CD4-positive, alpha-beta T cell (primary cell): ENCODE measurements at regions not wholly inside any gene's neighbourhood (a gene's known extent, or its start where the extent isn't known, plus 50 kb on each side); places are given as distances from the start of the nearest gene placed in this dataset.

Source experiments
- ATAC-seq: fragments of 200-7000 bp; cut with Tn5 transposase; one replicate; pipeline ENCODE4 v1.10.0; 2022; ENCODE audit warnings: mild to moderate bottlenecking; ENCODE audit not compliant: poor library complexity
- CTCF ChIA-PET: fragments of 350-600 bp; sonication (Branson Sonifier 250); formaldehyde crosslinking; loops from one replicate; lab custom pipeline; 2021; ENCODE audit warnings: antibody characterized with exemption, inconsistent platforms; lab: Charles Lee
- POLR2A ChIA-PET: fragments of 350-600 bp; sonication (Branson Sonifier 250); formaldehyde crosslinking; loops from one replicate; lab custom pipeline; 2021; ENCODE audit warnings: antibody characterized with exemption, inconsistent platforms; lab: Charles Lee
- DNase-seq, 14 experiments: peaks; one replicate each; pipeline ENCODE4 v3.0.0-alpha.2; 2013 to 2020; ENCODE audit warnings: mixed read lengths in 2 of 14
- H3K27ac ChIP-seq, 2 donors: one replicate each; pipeline versions ENCODE4 v1.5.1 to v1.7.0; 2013; ENCODE audit warnings: low read length in 2 of 2, low read depth in 1 of 2, mild to moderate bottlenecking in 1 of 2
- H3K27me3 ChIP-seq, 2 experiments: 1 replicate in 1 of 2; 2 replicates in 1 of 2; pipeline versions ENCODE4 v1.6.1 to v1.7.0; 2013; ENCODE audit warnings: low read length in 2 of 2, control low read depth in 1 of 2, mild to moderate bottlenecking in 1 of 2, moderate library complexity in 1 of 2; ENCODE audit not compliant: insufficient read depth in 2 of 2, control insufficient read depth in 1 of 2
- H3K36me3 ChIP-seq: one replicate; pipeline ENCODE4 v1.6.1; 2013; ENCODE audit warnings: low read length, control low read depth; ENCODE audit not compliant: insufficient read depth
- H3K4me1 ChIP-seq: one replicate; pipeline ENCODE4 v1.6.1; 2013; ENCODE audit warnings: low read length, control low read depth; ENCODE audit not compliant: insufficient read depth
- H3K4me3 ChIP-seq: one replicate; pipeline ENCODE4 v1.5.1; 2013; ENCODE audit warnings: mild to moderate bottlenecking, low read length, moderate library complexity
- H3K9me3 ChIP-seq, 2 experiments: 1 replicate in 1 of 2; 2 replicates in 1 of 2; pipeline versions ENCODE4 v1.6.1 to v1.7.0; 2013; ENCODE audit warnings: low read length in 2 of 2, mild to moderate bottlenecking in 2 of 2, control low read depth in 1 of 2, moderate library complexity in 1 of 2; ENCODE audit not compliant: control insufficient read depth in 1 of 2, insufficient read depth in 1 of 2
- H3K27ac Mint-ChIP-seq: one replicate; pipeline ENCODE4 v1.8.0; 2020; ENCODE audit warnings: mixed read lengths
- H3K27me3 Mint-ChIP-seq: one replicate; pipeline ENCODE4 v1.8.0; 2021; ENCODE audit warnings: mixed read lengths
- H3K36me3 Mint-ChIP-seq: one replicate; pipeline ENCODE4 v1.8.0; 2021; ENCODE audit warnings: low read depth, mixed read lengths
- H3K4me1 Mint-ChIP-seq: one replicate; pipeline ENCODE4 v1.8.0; 2021; ENCODE audit warnings: low read depth, mixed read lengths
- H3K4me3 Mint-ChIP-seq: one replicate; pipeline ENCODE4 v1.8.0; 2020; ENCODE audit warnings: mild to moderate bottlenecking, mixed read lengths
- H3K9me3 Mint-ChIP-seq: one replicate; pipeline ENCODE4 v1.8.0; 2020; ENCODE audit warnings: mixed read lengths
- intact Hi-C, 2 experiments: fragments of 100-400 bp; cut with DNase I in 1 of 2; cut with micrococcal nuclease in 1 of 2; formaldehyde crosslinking; loops; one replicate each; pipeline versions ENCODE4 v1.15.1 to v1.9.0; 2023 to 2025; cut with DNase I, micrococcal nuclease
- TF ChIP-seq, protein P1 (sequence below): fragments of 200-600 bp; IDR thresholded peaks from one replicate; pipeline ENCODE4 v1.8.0; 2022; ENCODE audit warnings: antibody characterized with exemption, mild to moderate bottlenecking

- no peak overlapping the region for H3K4me3 Mint-ChIP-seq
- intact Hi-C loops: no loop called here
- TF ChIP-seq, protein P1, sequence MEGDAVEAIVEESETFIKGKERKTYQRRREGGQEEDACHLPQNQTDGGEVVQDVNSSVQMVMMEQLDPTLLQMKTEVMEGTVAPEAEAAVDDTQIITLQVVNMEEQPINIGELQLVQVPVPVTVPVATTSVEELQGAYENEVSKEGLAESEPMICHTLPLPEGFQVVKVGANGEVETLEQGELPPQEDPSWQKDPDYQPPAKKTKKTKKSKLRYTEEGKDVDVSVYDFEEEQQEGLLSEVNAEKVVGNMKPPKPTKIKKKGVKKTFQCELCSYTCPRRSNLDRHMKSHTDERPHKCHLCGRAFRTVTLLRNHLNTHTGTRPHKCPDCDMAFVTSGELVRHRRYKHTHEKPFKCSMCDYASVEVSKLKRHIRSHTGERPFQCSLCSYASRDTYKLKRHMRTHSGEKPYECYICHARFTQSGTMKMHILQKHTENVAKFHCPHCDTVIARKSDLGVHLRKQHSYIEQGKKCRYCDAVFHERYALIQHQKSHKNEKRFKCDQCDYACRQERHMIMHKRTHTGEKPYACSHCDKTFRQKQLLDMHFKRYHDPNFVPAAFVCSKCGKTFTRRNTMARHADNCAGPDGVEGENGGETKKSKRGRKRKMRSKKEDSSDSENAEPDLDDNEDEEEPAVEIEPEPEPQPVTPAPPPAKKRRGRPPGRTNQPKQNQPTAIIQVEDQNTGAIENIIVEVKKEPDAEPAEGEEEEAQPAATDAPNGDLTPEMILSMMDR: no peak
- peaks cover 0 to 6% of the 10 kb centered on the region in 2 experiments for H3K27me3 ChIP-seq
- no peaks in the 10 kb centered on the region for H3K36me3 Mint-ChIP-seq
- no peak overlapping the region for H3K27ac ChIP-seq
- no peaks in the 10 kb centered on the region for H3K9me3 ChIP-seq
- H3K4me1 Mint-ChIP-seq: no peaks in the 10 kb centered on the region
- H3K4me3 ChIP-seq: no peak overlapping the region
- H3K27ac Mint-ChIP-seq: no peak overlapping the region
- ChIA-PET POLR2A (no interaction called here), CTCF (no interaction called here)
- no peaks in the 10 kb centered on the region for H3K9me3 Mint-ChIP-seq
- no peaks in the 10 kb centered on the region for H3K36me3 ChIP-seq
- H3K27me3 Mint-ChIP-seq: peaks cover 7% of the 10 kb centered on the region
- DNase-seq (no peak), ATAC-seq (no peak)
- H3K4me1 ChIP-seq: no peaks in the 10 kb centered on the region
Observed at GRCh38 chr11:19651653-19652052, 61.0 kb upstream of the NAV2 start.

DNA sequence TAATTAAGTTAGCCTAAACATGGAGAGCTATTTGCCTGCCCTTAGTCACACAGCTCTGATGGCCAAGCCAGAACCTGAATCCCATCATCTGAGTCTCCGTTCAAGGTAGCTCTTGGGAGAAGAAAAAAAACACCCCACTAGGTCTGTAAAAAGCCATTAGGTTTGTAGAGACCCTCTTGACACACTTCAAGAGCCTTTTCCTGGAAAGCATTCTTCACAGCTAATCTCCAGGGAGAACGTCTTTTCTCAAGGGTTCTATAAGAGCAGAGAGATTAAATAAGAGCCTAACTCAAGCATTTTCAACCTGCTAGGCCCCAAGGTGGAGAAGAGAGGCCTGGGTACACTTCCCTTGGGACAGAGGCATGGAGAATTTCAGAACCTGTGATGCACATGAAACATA, 61.6 kb upstream of the NAV2 start:
- Mint-ChIP-seq H3K27ac (no peak overlapping the region), H3K4me3 (no peak overlapping the region), H3K27me3 (peaks cover 7% of the 10 kb centered on the region), H3K4me1 (no peaks in the 10 kb centered on the region), H3K36me3 (no peaks in the 10 kb centered on the region), H3K9me3 (no peaks in the 10 kb centered on the region)
- ChIA-PET POLR2A (no interaction called here), CTCF (no interaction called here)
- H3K27me3 ChIP-seq: peaks cover 0 to 6% of the 10 kb centered on the region in 2 experiments
- intact Hi-C loops: no loop called here
- ATAC-seq (no peak), DNase-seq (no peak)
- TF ChIP-seq, protein P1: no peak
- H3K4me1 ChIP-seq: no peaks in the 10 kb centered on the region
- no peaks in the 10 kb centered on the region for H3K9me3 ChIP-seq
- H3K36me3 ChIP-seq: no peaks in the 10 kb centered on the region
- H3K27ac ChIP-seq: no peak overlapping the region
- H3K4me3 ChIP-seq: no peak overlapping the region

DNA sequence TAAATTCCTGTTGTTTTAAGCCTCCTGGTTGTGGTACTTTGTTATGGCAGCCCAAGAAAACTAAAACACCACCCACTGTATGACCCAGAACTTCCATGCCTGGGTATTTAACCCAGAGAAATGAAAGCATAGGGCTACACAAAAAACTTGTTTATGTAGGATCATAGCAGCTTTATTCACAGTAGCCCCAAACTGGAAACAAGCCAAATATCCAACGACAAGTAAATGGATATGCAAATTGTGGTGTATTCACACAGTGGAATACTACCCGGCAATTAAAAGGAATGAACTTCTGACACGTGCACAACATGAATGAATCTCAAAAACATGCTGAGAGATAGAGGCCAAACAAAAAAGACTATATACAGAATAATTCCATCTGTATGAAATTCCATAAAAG, 62.2 kb upstream of the NAV2 start:
- no peak overlapping the region for H3K27ac Mint-ChIP-seq
- no peak overlapping the region for H3K27ac ChIP-seq
- H3K4me3 Mint-ChIP-seq: no peak overlapping the region
- no peaks in the 10 kb centered on the region for H3K4me1 Mint-ChIP-seq
- no peaks in the 10 kb centered on the region for H3K36me3 Mint-ChIP-seq
- POLR2A ChIA-PET: no interaction called here
- H3K4me3 ChIP-seq: no peak overlapping the region
- H3K4me1 ChIP-seq: no peaks in the 10 kb centered on the region
- CTCF ChIA-PET: no interaction called here
- ATAC-seq (no peak), DNase-seq (no peak)
- no peaks in the 10 kb centered on the region for H3K9me3 ChIP-seq
- H3K27me3 Mint-ChIP-seq: peaks cover 7% of the 10 kb centered on the region
- intact Hi-C loops: no loop called here
- no peaks in the 10 kb centered on the region for H3K36me3 ChIP-seq
- peaks cover 0 to 6% of the 10 kb centered on the region in 2 experiments for H3K27me3 ChIP-seq
- TF ChIP-seq, protein P1: no peak
- no peaks in the 10 kb centered on the region for H3K9me3 Mint-ChIP-seq
